ENCODE measurements at regions not wholly inside any gene's neighbourhood (a gene's known extent, or its start where the extent isn't known, plus 50 kb on each side); places are given as distances from the start of the nearest gene placed in this dataset.

DNA sequence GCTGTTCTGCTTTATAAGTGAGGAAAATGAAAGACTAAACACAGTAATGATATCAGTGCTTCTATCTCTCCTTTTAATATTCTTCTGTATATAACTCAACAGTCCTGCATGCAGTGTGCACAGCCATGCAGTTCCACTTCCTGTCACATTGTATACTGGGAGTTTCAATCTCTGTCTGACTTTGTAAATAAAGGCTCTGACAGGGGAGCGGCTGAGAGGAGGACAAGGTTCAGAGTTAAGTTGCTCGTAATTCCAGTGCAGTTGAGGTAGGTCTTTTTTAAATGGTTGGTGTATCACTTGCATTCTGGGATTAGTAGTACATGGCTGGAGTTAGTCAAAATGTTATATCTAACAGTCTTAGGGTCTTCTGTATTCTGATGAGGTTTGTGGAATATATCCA, 264.5 kb downstream of the OLFM3 start:
- no peak for DNase-seq

DNA sequence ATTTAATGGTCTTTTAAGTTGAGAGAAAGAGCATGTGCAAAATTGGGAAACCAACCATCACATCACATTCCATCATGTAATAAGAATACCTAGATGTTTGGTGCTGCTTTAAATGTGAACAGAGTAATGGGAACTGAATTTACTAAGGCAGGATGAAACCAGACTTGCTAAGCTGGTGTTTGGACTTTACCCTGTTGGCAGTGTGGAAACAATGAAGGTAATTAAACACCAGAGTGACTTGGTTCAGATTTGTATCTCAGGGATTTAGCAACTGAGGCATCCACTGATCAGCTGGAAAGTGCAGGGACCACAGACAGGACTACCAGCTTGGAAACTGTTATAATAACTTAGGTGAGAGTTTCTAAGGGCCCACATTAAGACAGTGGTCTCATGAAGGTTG, 263.4 kb downstream of the OLFM3 start:
- no peak for DNase-seq

DNA sequence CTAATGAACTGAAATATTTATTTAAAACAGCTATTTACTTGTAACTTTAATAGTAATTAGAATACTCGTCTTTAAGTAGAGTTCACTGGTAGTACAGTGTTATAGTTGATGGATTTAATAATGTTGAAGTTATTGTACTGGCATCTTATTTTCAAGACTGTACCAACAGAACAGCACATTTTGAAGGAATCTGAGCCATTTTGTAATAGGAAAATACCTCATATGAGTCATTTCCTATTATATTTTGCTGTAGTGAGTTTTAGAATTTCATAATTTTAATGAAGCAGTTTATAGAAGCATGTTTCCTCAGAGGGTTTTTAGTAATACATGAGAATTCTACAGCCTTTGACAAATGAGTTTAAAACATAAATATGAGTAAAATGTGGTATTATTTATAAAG, 258.3 kb downstream of the OLFM3 start:
- DNase-seq: no peak

DNA sequence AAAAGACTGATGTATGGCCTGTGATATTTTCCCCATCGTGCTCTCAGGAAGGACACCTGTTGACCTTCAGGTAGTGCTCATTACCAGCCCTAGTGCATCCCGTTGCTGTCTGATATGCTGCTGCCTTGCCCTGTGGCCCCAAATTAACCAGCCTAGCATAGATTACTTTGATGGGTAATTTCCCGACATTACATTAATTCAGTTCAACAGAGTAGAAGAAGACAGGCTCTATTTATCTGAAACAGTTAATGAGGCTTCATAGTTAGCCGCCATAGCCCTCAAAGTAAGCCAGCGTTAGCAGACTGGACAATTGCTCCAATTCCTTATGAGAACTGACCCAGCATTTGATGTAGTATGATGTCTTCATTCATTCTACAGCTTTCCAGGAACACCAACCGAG, 257.6 kb downstream of the OLFM3 start:
- DNase-seq: no peak

DNA sequence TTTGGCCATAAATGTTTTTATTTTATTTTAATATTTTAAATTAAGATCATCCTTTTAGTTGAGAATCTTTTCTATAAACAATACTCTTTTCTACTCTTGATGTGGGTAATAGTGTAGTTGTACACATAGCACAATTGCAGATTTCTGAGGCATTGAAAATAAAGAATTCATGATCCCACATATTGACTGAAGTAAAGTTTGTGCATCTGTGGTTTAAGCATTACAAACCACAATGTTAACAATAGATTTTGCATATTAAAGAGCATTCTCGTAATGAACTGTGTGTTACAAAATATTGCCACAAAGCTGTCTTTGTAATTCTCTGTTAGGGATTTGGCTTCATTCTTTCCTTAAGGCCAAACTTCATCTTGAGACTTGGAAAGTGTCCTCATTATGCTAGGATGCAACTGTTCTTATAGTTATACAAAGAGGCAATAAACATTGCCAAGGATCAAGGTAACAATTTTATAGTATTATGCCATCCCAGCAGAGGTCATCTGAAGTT, 256.8 kb downstream of the OLFM3 start:
- no peak for DNase-seq

DNA sequence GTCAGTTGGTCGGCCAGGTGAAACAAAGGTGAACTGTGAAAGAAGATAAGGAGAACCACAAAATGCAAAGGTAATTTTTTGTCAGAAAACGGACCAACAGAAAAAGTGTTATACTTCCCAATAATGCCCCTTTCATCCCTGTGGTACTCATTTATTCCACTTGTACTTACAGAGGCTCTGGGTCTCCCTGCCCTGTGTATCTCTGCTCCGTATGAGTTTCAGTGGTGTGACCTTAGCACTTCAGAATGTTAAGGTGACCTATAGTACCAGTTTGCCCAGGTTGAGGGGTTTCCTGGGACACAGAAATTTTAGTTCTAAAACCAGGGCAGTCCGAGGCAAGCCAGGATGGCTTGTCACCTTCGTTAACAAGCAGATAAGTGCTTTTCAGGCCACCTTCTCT, 254.8 kb downstream of the OLFM3 start:
- no peak for DNase-seq

DNA sequence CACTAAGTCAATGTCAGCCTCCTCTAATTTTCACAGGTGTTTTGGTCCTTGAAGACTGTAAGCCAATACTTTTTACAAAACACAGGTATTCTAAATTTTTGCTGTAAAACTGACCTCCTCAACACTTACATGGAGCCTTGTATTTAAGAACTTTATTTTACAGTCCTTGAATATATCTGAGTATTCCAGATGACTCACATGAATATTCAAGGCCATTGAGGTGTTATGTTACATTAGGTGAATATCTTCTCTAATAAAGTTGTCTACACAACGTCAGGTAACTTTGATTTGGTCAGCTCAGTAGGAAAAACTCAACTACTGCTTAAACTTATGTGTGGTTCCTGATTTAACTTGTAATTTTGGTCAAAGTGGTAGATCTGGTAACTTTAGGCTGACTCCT, 254.2 kb downstream of the OLFM3 start:
- no peak for DNase-seq

DNA sequence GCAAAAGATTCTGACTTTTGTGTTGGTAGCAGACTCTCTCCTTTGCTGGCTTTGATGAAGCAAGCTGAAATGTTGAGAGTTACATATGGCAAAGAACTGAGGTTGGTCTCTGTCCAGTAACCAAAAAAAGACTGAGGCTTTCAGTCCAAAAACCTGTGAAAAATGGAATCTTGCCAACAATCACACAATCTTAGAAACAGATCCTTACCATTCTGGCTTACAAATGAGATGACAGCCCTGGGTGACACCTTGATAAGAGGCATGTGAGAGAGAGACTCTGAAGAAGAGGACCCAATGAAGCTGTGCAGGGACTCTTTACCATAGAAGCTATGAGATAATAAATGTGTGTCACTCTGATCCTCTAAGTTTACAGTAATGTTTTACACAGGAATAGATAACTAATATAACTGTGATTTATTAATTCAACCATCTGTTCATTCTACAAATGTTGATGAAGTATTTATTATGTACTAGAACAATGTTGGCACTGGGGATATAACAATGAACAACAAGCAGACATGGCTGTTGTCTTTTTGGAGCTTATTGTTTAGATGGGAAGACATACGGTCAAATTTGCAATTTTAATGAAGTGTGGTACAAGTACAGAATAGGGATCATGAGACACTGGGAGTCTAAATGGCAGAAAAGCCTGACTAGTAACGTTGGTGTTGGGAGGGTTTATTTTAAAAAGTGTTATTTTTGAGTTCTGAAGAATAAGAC, 251.0 kb downstream of the OLFM3 start:
- DNase-seq: no peak

DNA sequence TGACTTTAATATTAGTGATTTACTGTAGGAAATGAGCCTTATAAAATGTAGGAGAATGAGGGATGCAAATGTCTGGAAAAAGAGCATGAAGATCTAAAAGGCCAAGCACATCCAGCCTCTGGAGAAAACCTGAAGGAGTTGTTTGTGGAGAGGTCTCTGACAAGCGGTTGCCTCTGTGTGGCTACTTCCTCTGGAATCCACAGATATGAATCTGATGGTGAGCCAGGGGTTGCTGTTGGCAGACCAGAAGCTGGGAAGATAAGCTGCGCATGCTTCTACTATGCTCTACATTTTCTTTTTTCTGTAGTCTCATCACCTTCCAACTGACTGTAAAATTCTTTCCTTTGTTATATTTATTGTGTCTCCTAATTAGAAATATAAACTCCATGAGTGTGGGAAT, 248.6 kb downstream of the OLFM3 start:
- no peak for DNase-seq

All from activated T-cell treated with anti-CD3 and anti-CD28 coated beads, Interleukin-2, amount 50 U/mL, for 1 hour (primary cell).